Activated naive CD4-positive, alpha-beta T cell treated with anti-CD3 and anti-CD28 coated beads, Interleukin-2, amount 50 U/mL, for 24 hours (primary cell): ENCODE measurements at regions not wholly inside any gene's neighbourhood (a gene's known extent, or its start where the extent isn't known, plus 50 kb on each side); places are given as distances from the start of the nearest gene placed in this dataset.
A peak's percentile ranks its signal among the peaks of the same experiment; 100 is the strongest.

ENCODE experiments used
- H3K27ac Mint-ChIP-seq: one replicate; pipeline ENCODE4 v1.8.0; 2021; ENCODE audit warnings: mild to moderate bottlenecking, mixed read lengths
- H3K27me3 Mint-ChIP-seq: one replicate; pipeline ENCODE4 v1.8.0; 2021; ENCODE audit warnings: mixed read lengths
- H3K36me3 Mint-ChIP-seq: one replicate; pipeline ENCODE4 v1.8.0; 2021; ENCODE audit warnings: mixed read lengths
- H3K4me1 Mint-ChIP-seq: one replicate; pipeline ENCODE4 v1.8.0; 2021; ENCODE audit warnings: mixed read lengths
- H3K4me3 Mint-ChIP-seq: one replicate; pipeline ENCODE4 v1.8.0; 2021; ENCODE audit warnings: mild to moderate bottlenecking, mixed read lengths
- H3K9me3 Mint-ChIP-seq: one replicate; pipeline ENCODE4 v1.8.0; 2021; ENCODE audit warnings: mixed read lengths

DNA sequence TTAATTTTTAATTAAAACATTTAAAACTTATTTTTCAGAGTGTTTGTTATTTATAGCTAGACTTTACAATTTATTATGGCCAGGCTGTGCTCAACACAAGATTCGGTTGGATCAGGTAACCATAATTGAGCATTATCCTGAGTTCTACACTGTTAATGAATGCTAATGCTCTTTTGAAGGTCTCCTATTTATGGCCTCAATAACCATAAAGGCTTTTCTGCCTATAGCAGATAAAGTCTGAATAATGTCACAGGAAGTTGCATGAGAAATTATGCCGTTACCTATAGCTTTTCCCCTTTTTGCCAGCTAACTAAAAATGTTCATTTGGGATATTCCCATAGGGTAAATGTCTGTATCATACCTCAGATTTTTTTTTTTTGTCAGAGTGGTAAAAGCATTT is 269.4 kb upstream of the E2F7 start:
- H3K4me1 Mint-ChIP-seq, result no peaks in the 10 kb centered on the region
- no peaks in the 10 kb centered on the region for H3K9me3 Mint-ChIP-seq
- H3K27ac Mint-ChIP-seq, result no peak overlapping the region
- H3K4me3 Mint-ChIP-seq, result no peak overlapping the region
- peaks cover 2% of the 10 kb centered on the region for H3K27me3 Mint-ChIP-seq
- H3K36me3 Mint-ChIP-seq, result no peaks in the 10 kb centered on the region

DNA sequence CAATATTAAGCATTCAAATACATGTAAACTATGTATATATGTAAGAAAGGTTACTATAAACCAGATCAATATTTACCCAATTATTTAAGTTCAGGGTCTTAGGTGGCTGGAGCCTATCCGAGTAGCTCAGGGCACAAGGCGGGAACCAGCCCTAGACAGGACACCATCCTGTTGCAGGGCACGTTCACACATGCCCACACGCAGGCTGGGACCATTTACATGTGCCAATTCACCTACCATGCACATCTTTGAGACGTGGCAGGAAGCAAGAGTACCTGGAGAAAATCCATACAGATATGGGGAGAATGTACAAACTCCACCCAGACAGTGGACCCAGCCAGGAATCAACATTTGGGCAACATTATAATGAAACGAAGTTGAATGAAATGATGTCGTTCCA is 263.0 kb upstream of the E2F7 start:
- no peak overlapping the region for H3K27ac Mint-ChIP-seq
- peaks cover 24% of the 10 kb centered on the region for H3K27me3 Mint-ChIP-seq
- H3K4me1 Mint-ChIP-seq, result peaks cover 10% of the 10 kb centered on the region
- no peaks in the 10 kb centered on the region for H3K36me3 Mint-ChIP-seq
- no peaks in the 10 kb centered on the region for H3K9me3 Mint-ChIP-seq
- no peak overlapping the region for H3K4me3 Mint-ChIP-seq

DNA sequence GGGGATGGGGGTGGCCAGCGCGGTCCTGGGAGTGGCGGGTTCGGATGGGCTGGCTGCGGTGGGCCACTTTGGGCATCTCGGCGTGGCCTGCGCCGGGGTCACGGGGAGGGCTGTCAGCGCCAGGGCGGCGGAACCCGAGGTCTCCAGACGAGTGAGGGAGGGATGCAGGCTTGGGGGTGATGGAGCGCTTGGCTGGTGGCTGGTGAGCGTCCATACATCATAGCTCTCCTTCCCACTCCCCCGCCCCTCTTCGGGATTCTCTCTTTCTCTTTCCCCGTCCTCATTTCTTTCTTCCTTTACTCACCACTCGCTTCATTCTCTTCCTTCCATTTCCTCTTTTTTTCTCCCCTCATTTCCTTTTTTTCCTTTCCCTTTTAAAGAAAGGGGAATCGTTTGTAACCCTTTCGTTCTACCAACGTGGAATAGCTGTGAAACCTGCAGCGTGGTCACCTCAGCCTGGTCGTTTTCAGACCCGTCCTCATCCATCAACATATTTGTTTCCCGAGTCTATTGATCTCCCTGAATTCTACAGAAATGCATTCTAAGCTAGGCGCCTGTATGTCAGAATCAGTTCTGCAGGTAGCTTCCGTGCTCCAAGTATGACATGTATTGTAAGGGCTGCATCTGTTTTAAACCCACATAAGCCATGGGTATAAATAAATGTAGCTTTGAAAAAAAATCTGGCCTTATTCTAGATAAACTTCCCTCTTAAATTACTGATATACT is 260.3 kb upstream of the E2F7 start:
- Mint-ChIP-seq H3K36me3 (no peaks in the 10 kb centered on the region), H3K27me3 (peaks cover 29% of the 10 kb centered on the region), H3K4me1 (peaks cover 10% of the 10 kb centered on the region), H3K27ac (no peak overlapping the region), H3K4me3 (no peak overlapping the region), H3K9me3 (no peaks in the 10 kb centered on the region)

DNA sequence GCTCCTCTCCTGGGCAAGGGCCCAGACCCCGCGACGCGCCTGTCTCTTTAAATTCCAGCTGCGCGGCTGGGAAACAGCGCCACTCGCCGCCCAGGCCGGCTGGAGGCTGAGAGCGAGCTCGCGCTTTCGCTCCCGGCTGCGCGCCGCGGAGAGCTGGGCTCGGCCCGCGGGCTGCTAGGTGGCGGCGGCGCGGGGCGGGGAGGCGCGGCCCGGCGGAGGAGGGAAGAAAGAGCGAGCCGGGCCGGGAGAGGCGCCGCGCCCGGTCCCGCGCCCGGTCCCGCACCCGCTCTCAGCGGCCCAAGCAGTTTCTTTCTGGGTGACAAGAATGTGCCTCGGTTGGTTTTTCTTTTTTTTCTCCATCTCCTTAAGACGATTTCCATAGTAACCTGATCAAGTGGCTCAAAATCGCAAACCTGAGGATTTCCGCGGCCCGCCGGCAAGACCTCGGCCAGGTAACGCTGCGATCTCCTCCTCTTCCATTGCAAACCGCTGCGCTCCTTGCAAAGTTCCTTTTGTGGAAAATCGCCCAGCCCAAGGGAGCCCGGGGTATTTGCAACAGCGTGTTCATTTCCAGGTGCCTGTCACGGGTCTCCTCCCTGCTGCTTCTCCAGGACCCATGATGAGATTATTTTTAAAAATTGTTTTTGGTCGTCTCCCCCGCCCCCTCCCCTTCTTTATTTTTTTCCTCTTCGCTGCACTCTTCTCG is 259.5 kb upstream of the E2F7 start:
- H3K4me1 Mint-ChIP-seq, result peaks cover 10% of the 10 kb centered on the region
- H3K36me3 Mint-ChIP-seq, result no peaks in the 10 kb centered on the region
- peak overlapping the region; percentile 45 for H3K4me3 Mint-ChIP-seq
- H3K27me3 Mint-ChIP-seq, result peaks cover 29% of the 10 kb centered on the region
- no peaks in the 10 kb centered on the region for H3K9me3 Mint-ChIP-seq
- H3K27ac Mint-ChIP-seq, result no peak overlapping the region

DNA sequence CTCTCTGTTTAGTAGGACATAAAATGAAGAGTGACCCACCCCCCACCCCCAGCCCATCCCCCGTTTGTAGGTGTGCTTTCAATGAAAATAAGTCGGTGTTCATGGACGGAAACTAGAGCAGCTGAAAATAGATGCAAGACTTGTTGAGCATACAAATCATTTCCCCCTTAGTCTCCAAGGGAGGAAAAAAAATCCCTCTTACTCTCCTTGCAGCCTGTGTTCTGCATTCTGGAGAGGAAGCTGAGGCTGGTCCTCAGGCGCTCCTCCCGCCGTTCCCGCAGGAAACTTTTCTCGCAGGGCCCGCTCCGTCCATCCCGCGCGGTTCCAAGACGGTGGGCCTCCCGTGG is 259.0 kb upstream of the E2F7 start:
- H3K4me3 Mint-ChIP-seq, result no peak overlapping the region
- H3K9me3 Mint-ChIP-seq, result no peaks in the 10 kb centered on the region
- H3K27ac Mint-ChIP-seq, result no peak overlapping the region
- no peaks in the 10 kb centered on the region for H3K36me3 Mint-ChIP-seq
- peaks cover 10% of the 10 kb centered on the region for H3K4me1 Mint-ChIP-seq
- H3K27me3 Mint-ChIP-seq, result peaks cover 29% of the 10 kb centered on the region

DNA sequence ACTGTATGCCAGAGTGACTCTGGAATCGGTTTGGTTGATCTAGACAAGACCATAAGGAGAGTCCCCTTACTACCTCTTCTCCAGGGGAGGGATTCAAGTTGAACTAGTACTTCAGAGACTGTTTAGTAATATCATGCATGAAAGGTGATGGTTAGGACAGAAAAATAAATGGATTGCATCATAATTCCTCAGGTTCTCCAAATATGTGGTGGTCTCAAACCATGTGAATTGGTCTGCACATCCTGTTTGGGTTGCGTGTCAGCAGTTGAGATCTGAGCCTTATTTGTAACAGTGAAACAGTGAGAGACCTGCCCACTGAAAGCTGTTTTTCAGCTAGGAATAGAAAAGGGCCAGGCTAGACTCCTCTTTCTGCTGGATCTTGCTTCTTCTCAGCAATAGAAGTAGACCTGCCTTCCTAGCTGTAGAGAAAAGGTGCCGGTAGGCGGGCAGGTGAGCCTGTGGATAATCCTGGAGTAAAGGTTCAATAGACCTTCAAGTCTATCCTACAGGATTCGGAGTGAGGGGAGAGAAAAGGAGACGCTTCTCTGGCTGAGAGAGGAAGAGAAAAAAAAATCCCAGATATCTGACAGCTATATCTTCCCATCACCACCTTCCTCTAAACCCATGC is 258.5 kb upstream of the E2F7 start:
- Mint-ChIP-seq H3K4me1 (peaks cover 10% of the 10 kb centered on the region), H3K9me3 (no peaks in the 10 kb centered on the region), H3K4me3 (no peak overlapping the region), H3K36me3 (no peaks in the 10 kb centered on the region), H3K27ac (no peak overlapping the region), H3K27me3 (peaks cover 29% of the 10 kb centered on the region)

DNA sequence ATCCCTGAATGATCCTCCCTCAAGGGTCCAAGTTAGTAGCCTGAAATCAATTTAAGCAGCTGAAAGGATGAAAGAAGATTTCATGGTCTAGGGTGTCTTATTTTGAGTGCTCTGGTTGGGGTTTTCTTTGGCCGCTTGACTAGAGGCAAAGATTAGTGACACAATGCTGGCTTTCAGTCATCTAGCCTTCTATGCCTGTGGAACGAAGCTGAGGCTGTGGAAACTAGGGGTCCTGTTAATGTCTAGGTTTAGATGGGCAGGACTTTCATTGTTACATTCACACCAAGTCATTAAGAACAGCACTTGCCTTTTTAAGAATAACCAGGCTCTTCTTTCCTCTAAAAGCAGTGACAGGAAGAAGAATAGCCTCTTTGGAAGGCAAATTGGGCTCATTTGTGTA is 253.8 kb upstream of the E2F7 start:
- H3K36me3 Mint-ChIP-seq, result no peaks in the 10 kb centered on the region
- H3K9me3 Mint-ChIP-seq, result no peaks in the 10 kb centered on the region
- H3K27me3 Mint-ChIP-seq, result peaks cover 14% of the 10 kb centered on the region

DNA sequence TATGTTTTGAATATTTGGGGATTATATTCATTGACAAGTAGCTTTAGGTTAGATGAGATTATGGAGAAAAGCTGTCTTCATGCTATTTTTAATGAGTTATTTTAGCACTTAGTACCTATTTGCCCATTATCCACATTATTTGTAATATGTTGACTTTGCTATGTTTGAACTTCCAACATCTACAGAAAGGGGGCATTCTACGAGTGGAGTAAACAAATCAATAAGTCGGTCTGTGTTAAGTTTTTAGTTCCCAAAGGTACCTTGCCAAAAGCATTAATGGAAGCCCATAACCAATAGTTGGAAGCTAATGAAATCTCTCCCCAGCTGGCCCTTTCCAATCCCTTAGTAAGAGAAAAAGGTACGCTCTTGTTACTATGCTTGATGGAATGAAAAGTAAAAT is 250.0 kb upstream of the E2F7 start:
- peaks cover 2% of the 10 kb centered on the region for H3K27me3 Mint-ChIP-seq
- no peaks in the 10 kb centered on the region for H3K36me3 Mint-ChIP-seq
- no peaks in the 10 kb centered on the region for H3K4me1 Mint-ChIP-seq
- H3K4me3 Mint-ChIP-seq, result no peak overlapping the region
- H3K9me3 Mint-ChIP-seq, result no peaks in the 10 kb centered on the region
- no peak overlapping the region for H3K27ac Mint-ChIP-seq

More for the DNA sequence above, 253.8 kb upstream of the E2F7 start:
- Mint-ChIP-seq H3K4me1 (no peaks in the 10 kb centered on the region), H3K27ac (no peak overlapping the region), H3K4me3 (no peak overlapping the region)

DNA sequence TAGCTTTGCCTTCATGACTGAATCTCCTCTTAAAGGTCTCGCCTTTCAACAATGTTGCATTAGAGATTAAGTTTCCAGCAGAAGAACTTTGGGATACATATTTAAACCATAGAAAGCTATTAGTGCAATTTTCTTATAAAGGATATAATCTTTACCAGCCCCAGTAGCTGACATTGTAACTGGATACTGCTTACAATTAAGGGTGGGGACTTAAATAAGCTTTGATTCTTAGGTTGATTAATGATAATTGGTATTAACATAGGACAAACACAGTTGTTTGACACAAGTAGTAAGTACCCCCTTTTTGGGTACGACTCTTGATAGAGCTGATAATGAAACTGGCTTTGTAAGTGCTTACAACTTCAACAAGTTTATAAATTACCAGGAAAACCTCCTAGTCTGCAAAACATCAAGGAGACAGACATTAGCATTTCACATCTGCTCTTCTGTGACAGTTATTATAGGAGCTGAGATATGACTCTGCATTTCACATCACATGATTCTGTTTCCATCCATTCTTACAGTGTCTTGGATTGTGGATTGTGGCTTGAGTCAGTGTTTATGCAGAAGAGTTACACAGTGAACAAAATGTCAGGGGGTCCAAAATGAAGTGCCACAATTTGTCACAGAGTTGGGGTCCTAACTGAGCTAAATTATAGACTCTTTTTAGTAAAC is 249.1 kb upstream of the E2F7 start:
- no peak overlapping the region for H3K27ac Mint-ChIP-seq
- no peak overlapping the region for H3K4me3 Mint-ChIP-seq
- no peaks in the 10 kb centered on the region for H3K36me3 Mint-ChIP-seq
- H3K4me1 Mint-ChIP-seq, result no peaks in the 10 kb centered on the region
- peaks cover 2% of the 10 kb centered on the region for H3K27me3 Mint-ChIP-seq
- no peaks in the 10 kb centered on the region for H3K9me3 Mint-ChIP-seq

DNA sequence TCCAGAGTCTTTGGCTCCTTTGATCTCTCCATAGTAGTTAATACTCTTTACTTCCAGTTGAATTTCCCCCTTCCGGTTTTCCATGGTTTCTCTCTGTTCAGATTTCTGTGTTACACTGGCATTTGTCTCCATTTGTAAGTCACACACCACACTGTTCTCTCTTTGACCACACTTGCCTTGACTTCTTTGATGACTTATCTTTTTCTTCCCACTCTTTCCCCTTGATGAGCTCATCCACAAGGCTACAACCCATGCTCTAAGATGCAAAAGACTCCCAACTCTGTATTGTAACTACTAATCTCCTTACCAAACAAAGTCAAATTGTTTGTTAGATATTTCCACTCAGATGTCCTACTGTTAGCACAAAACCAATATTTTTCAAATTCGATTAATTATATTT is 242.7 kb upstream of the E2F7 start:
- Mint-ChIP-seq H3K4me3 (no peak overlapping the region), H3K4me1 (no peaks in the 10 kb centered on the region), H3K27me3 (no peaks in the 10 kb centered on the region), H3K9me3 (no peaks in the 10 kb centered on the region), H3K36me3 (no peaks in the 10 kb centered on the region), H3K27ac (no peak overlapping the region)

DNA sequence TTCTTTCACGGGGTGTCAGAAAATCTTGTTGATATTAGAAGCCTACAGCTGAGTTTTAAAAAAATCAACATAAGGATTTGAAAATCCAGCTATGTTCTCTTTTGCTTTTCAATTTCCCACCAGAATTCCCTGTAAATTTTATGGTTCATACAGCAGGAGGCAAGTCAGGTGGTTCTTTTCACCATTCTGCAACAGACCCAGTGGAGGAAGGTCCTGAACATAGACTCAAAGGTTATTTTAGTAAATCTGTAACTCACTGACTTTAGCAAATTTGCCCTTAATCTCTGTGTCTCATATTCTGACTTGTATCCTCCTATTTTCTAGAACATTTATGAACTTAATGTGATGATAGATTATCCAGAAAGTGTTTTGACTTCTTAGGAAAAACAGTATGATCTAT is 235.4 kb upstream of the E2F7 start:
- H3K9me3 Mint-ChIP-seq, result no peaks in the 10 kb centered on the region
- no peaks in the 10 kb centered on the region for H3K27me3 Mint-ChIP-seq
- no peak overlapping the region for H3K4me3 Mint-ChIP-seq
- no peaks in the 10 kb centered on the region for H3K4me1 Mint-ChIP-seq
- no peak overlapping the region for H3K27ac Mint-ChIP-seq
- no peaks in the 10 kb centered on the region for H3K36me3 Mint-ChIP-seq

DNA sequence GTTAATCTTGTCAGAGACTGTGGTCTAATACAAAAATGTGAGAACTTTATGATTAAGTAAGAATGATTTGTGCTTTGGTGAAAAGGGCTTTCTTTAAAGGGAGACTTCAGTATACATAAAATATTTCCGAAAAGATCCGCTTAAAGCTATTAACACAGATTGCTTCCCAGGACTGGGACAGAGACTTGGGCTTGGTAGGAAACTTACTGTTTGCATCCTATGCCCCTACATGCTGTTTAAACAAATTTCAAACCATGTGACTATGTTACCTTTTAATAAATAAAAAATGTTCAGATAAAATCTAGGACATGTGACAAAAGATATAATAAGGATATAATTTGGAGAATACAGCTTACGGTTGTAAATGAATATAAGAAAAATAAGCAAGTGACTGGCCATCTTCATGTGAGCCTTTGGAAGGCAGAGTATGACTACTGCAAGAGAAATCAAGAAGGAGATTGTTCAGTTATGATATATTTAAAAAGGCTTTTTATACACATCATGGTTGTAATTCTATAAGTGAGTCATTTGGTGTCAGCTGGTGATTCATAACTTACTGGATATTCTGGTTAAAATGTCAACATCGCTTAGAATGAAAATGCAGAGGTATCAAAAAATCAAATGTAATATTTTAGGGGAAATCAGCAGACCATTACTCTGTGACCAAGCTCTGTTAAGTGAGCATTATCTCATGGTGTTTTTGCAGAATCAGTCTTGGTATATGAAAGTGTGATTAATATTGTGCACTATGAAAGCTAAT is 234.7 kb upstream of the E2F7 start:
- Mint-ChIP-seq H3K4me3 (no peak overlapping the region), H3K27me3 (no peaks in the 10 kb centered on the region), H3K4me1 (no peaks in the 10 kb centered on the region), H3K27ac (no peak overlapping the region), H3K36me3 (no peaks in the 10 kb centered on the region), H3K9me3 (no peaks in the 10 kb centered on the region)

DNA sequence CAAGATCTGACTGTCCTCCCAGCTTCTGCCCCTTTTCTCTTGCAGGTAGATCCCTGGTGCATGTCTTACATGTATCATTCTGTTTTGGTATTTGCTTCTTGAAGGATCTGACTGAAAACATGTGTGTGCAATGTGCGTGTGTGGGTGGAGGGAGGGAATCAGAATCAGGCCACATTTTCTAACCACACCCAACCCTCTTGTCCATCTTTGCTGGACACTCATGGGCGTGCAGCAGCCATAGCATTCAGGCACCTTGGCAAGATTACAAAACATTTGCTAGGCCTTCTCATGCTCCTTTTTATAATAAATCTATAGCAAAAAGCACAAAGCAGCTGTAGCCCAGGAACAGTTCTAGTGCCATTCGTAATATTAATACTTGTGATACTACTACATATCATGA is 233.6 kb upstream of the E2F7 start:
- H3K27me3 Mint-ChIP-seq, result no peaks in the 10 kb centered on the region
- H3K36me3 Mint-ChIP-seq, result no peaks in the 10 kb centered on the region
- no peak overlapping the region for H3K4me3 Mint-ChIP-seq
- no peak overlapping the region for H3K27ac Mint-ChIP-seq
- no peaks in the 10 kb centered on the region for H3K4me1 Mint-ChIP-seq
- H3K9me3 Mint-ChIP-seq, result no peaks in the 10 kb centered on the region

DNA sequence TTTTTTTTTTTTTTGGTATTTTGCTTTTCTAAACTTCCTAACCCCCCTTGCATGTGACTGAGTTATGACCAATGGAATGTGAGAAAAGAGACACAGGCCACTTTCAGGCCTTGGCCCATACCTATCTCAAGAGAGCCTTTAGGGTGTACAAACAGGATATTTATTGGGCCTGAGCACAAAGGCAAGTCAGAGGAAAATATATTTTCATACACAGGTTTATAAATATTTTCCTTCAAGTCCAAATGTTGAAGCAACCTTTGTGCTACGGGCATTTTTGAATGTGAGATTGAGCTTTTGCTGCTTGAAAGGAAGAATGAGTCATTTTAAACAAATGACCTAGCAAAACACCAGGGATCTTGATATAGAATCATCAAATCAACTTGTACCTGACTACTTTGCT is 228.6 kb upstream of the E2F7 start:
- Mint-ChIP-seq H3K27me3 (no peaks in the 10 kb centered on the region), H3K27ac (no peak overlapping the region), H3K36me3 (no peaks in the 10 kb centered on the region), H3K4me3 (no peak overlapping the region), H3K9me3 (no peaks in the 10 kb centered on the region), H3K4me1 (no peaks in the 10 kb centered on the region)

DNA sequence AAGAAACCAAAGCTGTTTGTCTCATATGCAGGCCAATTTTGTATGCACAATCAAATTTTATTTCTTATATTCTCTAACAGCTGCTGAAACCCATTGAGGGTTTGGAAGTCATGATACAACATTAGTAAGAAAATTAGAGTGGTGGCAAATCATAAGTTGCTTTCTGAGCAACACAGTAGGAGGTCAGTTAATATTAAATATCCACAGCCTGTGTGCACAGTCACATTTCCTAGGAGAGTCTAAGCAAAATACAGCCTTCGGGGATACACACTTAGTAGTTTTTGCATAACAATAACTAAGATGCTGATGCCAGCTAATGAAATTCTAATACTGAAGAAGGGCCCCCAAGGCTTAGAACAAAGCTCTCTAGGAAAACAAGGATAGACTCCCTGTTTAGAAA is 209.6 kb upstream of the E2F7 start:
- no peak overlapping the region for H3K27ac Mint-ChIP-seq
- no peaks in the 10 kb centered on the region for H3K9me3 Mint-ChIP-seq
- no peaks in the 10 kb centered on the region for H3K36me3 Mint-ChIP-seq
- H3K4me1 Mint-ChIP-seq, result no peaks in the 10 kb centered on the region
- H3K4me3 Mint-ChIP-seq, result no peak overlapping the region
- no peaks in the 10 kb centered on the region for H3K27me3 Mint-ChIP-seq
